Epithelial cell of esophagus (primary cell): ENCODE measurements at regions not wholly inside any gene's neighbourhood (a gene's known extent, or its start where the extent isn't known, plus 50 kb on each side); places are given as distances from the start of the nearest gene placed in this dataset.

ENCODE experiments used
- DNase-seq: peaks from one replicate; pipeline ENCODE4 v3.0.0; 2010; ENCODE audit warnings: low read depth
- H3K4me3 ChIP-seq: 2 replicates; pipeline ENCODE4 v1.5.1; 2011; ENCODE audit warnings: mild to moderate bottlenecking, low read length, control low read depth
- TF ChIP-seq, protein P1 (sequence below): IDR thresholded peaks from 2 replicates; pipeline ENCODE4 v1.5.1; 2011; ENCODE audit warnings: low read depth, mild to moderate bottlenecking, low read length, control low read depth, inconsistent platforms; ENCODE audit not compliant: insufficient read depth; ENCODE audit errors: missing control alignments

DNA sequence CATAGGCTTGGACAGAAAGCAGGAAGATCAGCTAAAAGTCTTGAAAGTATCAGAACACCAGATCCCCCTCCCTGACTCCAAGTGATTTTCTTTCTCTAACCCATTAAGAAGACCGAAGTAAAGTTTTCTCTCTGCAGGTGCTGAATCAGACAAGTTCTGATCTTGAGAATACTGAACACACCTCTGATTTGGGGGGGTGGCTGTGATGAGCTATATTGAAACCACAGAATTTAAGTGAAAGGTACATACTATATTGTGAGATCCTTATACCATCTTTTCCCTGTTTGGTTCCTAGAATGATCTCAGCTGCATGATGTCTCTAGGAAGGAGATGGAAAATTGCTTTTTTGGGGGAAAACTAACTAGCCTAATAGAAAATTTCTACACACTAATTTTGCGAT is 196.0 kb downstream of the DIPK2A start:
- no peak overlapping the region for H3K4me3 ChIP-seq
- TF ChIP-seq, protein P1, sequence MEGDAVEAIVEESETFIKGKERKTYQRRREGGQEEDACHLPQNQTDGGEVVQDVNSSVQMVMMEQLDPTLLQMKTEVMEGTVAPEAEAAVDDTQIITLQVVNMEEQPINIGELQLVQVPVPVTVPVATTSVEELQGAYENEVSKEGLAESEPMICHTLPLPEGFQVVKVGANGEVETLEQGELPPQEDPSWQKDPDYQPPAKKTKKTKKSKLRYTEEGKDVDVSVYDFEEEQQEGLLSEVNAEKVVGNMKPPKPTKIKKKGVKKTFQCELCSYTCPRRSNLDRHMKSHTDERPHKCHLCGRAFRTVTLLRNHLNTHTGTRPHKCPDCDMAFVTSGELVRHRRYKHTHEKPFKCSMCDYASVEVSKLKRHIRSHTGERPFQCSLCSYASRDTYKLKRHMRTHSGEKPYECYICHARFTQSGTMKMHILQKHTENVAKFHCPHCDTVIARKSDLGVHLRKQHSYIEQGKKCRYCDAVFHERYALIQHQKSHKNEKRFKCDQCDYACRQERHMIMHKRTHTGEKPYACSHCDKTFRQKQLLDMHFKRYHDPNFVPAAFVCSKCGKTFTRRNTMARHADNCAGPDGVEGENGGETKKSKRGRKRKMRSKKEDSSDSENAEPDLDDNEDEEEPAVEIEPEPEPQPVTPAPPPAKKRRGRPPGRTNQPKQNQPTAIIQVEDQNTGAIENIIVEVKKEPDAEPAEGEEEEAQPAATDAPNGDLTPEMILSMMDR = no peak
- no peak for DNase-seq

DNA sequence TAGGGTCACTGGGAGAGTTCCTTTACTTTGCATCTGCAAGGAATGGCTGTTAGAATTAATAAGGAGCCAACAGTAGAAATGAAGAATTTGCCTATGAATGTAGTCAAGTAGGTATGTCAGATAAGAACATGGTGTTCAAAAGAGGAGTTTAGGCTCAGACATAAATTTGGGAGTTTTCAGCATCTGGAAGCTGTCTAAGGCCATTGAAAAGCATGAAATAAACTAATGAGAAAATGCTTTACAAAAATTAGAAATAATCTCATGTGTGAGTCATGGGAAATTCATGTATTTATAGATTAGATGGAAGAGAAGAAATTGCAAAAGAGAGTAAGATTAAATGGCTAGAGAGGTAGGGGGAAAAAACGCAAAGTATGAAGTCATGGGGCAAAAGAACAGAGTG is 201.9 kb downstream of the DIPK2A start:
- TF ChIP-seq, protein P1 = no peak
- no peak overlapping the region for H3K4me3 ChIP-seq
- DNase-seq = no peak

DNA sequence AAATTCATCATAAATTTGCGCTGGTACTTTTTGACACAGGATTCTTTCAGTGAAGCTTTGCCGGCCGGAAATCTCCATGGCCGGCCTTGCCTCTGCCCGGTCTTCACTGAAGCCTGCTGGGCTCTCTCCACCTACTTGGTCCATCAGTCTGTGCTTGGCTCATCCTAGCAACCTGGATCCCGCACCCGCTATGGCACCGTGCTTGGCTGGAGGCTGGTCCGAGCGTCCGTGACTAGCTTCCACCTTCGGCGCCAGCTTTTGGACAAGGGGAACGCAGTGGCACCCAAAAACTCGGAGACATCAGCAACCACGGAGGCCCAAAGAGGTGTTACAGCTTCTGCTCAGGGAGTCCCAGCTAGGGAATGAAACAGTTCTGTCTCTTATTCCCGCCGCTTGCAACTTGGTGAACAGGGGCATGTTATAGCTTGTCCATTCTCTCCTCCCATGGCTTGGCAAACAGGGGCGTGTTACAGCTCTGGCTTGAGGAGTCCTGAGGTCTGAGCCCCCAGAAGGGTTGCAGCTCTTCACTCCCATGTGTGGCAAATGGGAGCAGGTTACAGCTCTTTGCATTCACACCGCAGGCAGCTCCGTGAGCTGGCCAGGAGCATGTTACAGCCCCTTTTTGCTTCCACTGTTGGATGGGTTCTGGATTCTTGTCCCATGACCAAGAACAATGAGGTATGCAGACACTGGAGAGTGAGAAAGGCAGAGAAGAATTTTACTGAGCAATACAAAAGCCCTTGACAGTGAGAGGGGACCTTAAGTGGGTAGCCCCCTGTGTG is 204.2 kb downstream of the DIPK2A start:
- no peak overlapping the region for H3K4me3 ChIP-seq
- TF ChIP-seq, protein P1 = no peak
- peak; percentile 27 for DNase-seq

DNA sequence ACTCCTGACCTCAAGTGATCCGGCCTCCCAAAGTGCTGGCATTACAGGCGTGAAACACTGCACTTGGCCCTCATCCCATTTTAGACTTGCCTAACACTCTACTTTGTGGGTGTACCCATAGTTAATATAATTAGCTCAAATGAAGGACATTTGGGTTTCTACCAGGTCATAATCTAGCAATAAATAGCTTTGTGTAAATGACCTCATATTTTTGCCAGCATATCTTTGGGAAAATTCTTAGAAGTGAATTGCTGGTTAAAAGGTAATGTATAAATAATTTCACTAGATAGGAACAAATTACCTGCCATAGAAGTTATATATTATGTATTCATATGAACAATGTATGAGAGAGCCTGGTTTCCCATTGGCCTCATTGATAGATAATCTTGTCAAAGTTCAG is 206.0 kb downstream of the DIPK2A start:
- no peak overlapping the region for H3K4me3 ChIP-seq
- TF ChIP-seq, protein P1 = no peak
- DNase-seq = no peak

DNA sequence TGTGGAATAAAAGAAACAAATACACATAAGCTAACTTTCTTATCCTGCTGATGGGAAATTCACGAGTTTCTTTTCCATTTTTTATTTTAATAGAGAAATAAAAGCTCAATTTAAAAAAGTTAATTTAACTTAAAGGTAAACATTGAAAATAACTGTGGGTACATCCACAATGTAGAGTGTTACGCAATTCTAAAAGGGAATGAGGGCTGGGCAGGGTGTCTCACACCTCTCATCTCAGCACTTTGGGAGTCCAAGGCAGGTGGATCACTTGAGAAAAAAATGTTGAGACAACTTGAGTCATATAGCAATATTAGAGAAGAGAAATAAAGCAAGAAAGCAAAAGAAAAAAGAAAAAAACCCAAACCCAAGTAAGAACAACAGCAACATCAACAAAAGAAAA is 207.0 kb downstream of the DIPK2A start:
- DNase-seq = peak; percentile 61
- TF ChIP-seq, protein P1 = no peak
- H3K4me3 ChIP-seq = no peak overlapping the region

DNA sequence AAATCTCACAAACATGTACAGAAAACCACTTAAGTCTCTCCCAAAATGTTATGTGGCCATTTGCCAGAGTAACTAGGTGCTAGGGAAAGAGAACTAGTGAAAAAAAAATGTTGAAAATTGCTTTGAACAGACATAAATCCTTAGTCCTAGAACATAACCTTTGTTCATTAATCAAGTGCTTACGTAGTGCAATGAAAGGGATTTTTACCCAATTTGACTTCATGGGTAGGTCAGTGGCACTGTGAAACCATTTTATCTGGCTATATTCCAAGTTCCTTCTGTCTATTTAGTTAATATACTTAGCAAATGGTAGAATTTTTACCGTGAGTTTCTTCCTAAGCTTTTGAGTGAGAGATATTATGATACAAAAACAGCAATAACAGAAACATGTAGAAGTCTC is 209.4 kb downstream of the DIPK2A start:
- H3K4me3 ChIP-seq = no peak overlapping the region
- no peak for DNase-seq
- TF ChIP-seq, protein P1 = no peak

DNA sequence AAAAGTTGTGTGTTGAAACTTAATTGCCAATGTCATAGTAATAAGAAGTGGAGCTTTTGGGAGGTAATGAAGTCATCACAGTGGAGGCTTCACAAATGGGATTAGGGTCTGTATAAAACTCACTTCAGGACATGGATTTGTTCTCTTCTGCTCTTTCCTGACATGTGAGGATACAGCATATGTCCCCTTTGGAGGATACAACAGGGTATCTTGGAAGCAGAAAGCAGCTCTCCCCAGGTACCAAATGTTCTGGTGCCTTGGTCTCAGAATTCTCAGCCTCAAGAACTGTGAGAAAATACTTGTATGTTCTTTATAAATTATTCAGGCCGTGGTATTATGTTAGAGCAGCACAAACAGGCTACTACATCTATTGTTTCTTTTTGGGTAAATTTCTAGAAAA is 210.9 kb downstream of the DIPK2A start:
- no peak overlapping the region for H3K4me3 ChIP-seq
- TF ChIP-seq, protein P1 = no peak

More for the DNA sequence above, 210.9 kb downstream of the DIPK2A start:
- DNase-seq = no peak
